Neuron (in vitro differentiated cells): ENCODE measurements at regions not wholly inside any gene's neighbourhood (a gene's known extent, or its start where the extent isn't known, plus 50 kb on each side); places are given as distances from the start of the nearest gene placed in this dataset.

Source experiments
- H2AFZ ChIP-seq: one replicate; pipeline ENCODE4 v1.6.1; 2013; ENCODE audit warnings: low read depth, mild to moderate bottlenecking, inconsistent platforms, low read length, moderate library complexity
- H3K27me3 ChIP-seq: one replicate; pipeline ENCODE4 v1.6.1; 2013; ENCODE audit warnings: low read length; ENCODE audit not compliant: insufficient read depth
- H3K36me3 ChIP-seq: one replicate; pipeline ENCODE4 v1.6.1; 2013; ENCODE audit warnings: low read length; ENCODE audit not compliant: insufficient read depth
- H3K4me1 ChIP-seq: one replicate; pipeline ENCODE4 v1.6.1; 2013; ENCODE audit warnings: low read length; ENCODE audit not compliant: insufficient read depth
- H3K4me3 ChIP-seq: 2 replicates; pipeline ENCODE4 v1.5.1; 2013; ENCODE audit warnings: mild to moderate bottlenecking, low read length, moderate library complexity
- H3K9me3 ChIP-seq: one replicate; pipeline ENCODE4 v1.6.1; 2013; ENCODE audit warnings: low read length

- Histone ChIP-seq H3K36me3 (no peaks in the 10 kb centered on the region), H3K4me1 (peaks cover 45% of the 10 kb centered on the region), H3K9me3 (no peaks in the 10 kb centered on the region), H3K4me3 (no peak overlapping the region), H2AFZ (no peak overlapping the region), H3K27me3 (no peaks in the 10 kb centered on the region)
Measured at GRCh38 chr7:3196629-3197400, 104.2 kb upstream of the SDK1 start.

DNA sequence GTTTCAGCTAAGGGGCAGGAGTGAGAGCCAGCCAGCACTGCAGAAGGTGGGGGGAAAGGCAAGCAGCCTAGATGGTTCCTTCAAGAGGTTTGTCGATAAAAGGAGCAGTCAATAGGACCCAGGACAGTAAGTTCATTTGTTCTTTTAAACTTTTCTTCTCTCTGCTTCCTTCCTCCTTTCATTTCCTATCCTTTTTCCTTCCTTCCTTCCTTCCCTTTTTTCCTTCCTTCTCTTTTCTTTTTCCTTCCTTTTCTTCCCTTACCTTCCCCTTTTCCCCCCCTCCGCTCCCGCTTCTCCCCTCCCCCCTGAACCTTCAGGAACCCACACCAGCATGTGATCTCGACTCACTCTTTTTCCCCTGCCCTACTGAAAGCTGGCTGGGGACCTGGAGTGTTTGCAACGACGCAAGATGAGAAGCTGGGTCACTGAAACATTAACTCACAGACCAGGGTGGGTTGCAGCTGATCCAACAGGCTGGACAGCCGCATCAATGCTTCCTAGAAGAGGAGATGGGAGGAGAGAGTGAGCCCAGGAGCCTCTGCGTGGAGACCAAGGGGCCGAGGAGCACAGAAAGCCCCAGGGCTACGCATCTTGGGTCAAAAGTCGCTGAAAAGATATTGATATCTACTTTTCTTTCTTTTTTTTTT lies 103.4 kb upstream of the SDK1 start:
- no peaks in the 10 kb centered on the region for H3K36me3 ChIP-seq
- no peak overlapping the region for H3K4me3 ChIP-seq
- H2AFZ ChIP-seq, result no peak overlapping the region
- peaks cover 36% of the 10 kb centered on the region for H3K4me1 ChIP-seq
- no peaks in the 10 kb centered on the region for H3K9me3 ChIP-seq
- no peaks in the 10 kb centered on the region for H3K27me3 ChIP-seq

DNA sequence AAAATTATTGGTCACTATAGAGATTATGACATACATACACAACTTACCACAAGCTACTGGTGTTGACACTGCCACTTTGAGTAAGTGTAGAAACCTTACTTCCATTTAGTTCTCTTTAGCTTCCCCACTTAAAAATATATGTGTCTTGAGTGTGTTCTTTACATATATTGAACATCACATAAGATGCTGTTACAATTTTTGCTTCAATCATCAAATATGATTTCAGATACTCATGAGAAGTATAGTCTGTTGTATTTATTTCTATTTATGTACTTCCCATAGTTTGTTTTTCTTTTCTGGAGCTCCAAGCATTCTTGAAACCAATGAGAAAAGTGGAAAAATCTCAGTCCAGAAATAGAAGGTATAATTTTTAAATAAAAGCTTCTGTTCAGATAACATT lies 102.7 kb upstream of the SDK1 start:
- H3K9me3 ChIP-seq, result no peaks in the 10 kb centered on the region
- no peaks in the 10 kb centered on the region for H3K27me3 ChIP-seq
- H2AFZ ChIP-seq, result no peak overlapping the region
- H3K4me3 ChIP-seq, result no peak overlapping the region
- no peaks in the 10 kb centered on the region for H3K36me3 ChIP-seq
- peaks cover 30% of the 10 kb centered on the region for H3K4me1 ChIP-seq

GRCh38 chr7:3200504-3200903 lies 100.5 kb upstream of the SDK1 start:
- H3K4me3 ChIP-seq, result no peak overlapping the region
- no peaks in the 10 kb centered on the region for H3K9me3 ChIP-seq
- peaks cover 12% of the 10 kb centered on the region for H3K4me1 ChIP-seq
- H3K27me3 ChIP-seq, result no peaks in the 10 kb centered on the region
- no peaks in the 10 kb centered on the region for H3K36me3 ChIP-seq
- H2AFZ ChIP-seq, result no peak overlapping the region

GRCh38 chr7:3201306-3201705 lies 99.7 kb upstream of the SDK1 start:
- no peaks in the 10 kb centered on the region for H3K36me3 ChIP-seq
- H3K27me3 ChIP-seq, result no peaks in the 10 kb centered on the region
- peaks cover 7% of the 10 kb centered on the region for H3K4me1 ChIP-seq
- peaks cover 2% of the 10 kb centered on the region for H3K9me3 ChIP-seq
- H3K4me3 ChIP-seq, result no peak overlapping the region
- no peak overlapping the region for H2AFZ ChIP-seq

- Histone ChIP-seq H3K27me3 (no peaks in the 10 kb centered on the region), H3K4me3 (no peak overlapping the region), H3K36me3 (no peaks in the 10 kb centered on the region), H3K4me1 (peaks cover 7% of the 10 kb centered on the region), H2AFZ (no peak overlapping the region), H3K9me3 (peaks cover 2% of the 10 kb centered on the region)
Measured at GRCh38 chr7:3201937-3202710, 98.9 kb upstream of the SDK1 start.

DNA sequence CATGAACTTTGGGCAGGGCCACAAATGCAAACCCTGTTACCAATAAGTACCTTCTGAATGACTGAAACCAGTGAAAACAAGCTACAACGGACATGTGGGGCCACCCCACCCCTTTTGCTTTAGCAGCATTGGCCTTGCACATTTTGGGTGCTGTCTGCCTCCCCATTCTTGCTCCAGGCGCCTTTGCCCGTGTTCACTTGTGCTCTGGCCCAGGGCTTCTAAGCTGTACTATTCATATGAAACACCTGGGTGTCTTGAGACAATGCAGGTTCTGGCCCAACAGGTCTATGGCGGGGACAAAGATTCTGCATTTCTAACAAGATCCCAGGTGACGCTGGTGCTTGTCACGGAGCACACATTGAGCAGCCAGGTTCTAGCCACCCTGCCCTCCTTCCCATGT lies 96.5 kb upstream of the SDK1 start:
- Histone ChIP-seq H3K36me3 (no peaks in the 10 kb centered on the region), H2AFZ (no peak overlapping the region), H3K4me1 (peaks cover 6% of the 10 kb centered on the region), H3K9me3 (peaks cover 2% of the 10 kb centered on the region), H3K27me3 (no peaks in the 10 kb centered on the region), H3K4me3 (no peak overlapping the region)

- Histone ChIP-seq H3K4me3 (no peak overlapping the region), H3K36me3 (no peaks in the 10 kb centered on the region), H2AFZ (no peak overlapping the region), H3K9me3 (peaks cover 2% of the 10 kb centered on the region), H3K4me1 (peaks cover 2% of the 10 kb centered on the region), H3K27me3 (no peaks in the 10 kb centered on the region)
Measured at GRCh38 chr7:3206101-3206500, 95.0 kb upstream of the SDK1 start.

- Histone ChIP-seq H2AFZ (no peak overlapping the region), H3K27me3 (no peaks in the 10 kb centered on the region), H3K4me3 (no peak overlapping the region), H3K9me3 (peaks cover 2% of the 10 kb centered on the region), H3K4me1 (no peaks in the 10 kb centered on the region), H3K36me3 (no peaks in the 10 kb centered on the region)
Measured at GRCh38 chr7:3206771-3207191, 94.3 kb upstream of the SDK1 start.

DNA sequence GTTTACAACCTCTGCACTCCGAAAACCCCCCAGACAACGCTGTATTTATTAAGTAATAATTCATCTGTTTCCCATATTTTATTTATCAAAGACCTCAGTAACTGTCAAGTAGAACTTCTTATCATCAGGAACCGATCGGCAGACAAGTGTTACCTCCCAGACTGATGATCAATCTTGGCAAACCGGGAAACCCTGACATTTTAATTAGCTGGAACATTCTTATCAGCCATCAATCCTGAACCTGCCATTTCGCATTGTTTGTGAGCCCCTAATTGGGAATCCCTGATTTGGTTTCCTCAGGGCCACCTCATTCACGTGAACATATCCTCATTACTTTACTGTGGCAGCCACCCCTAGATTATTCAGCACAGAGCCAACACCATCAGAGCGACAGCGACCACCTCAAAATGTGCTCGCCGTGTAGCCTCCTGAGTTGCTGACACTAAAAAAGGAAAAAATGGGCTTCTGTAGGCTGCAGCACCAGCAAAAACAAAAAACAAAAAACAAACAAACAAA lies 93.6 kb upstream of the SDK1 start:
- H3K4me3 ChIP-seq, result no peak overlapping the region

GRCh38 chr7:3210531-3210930 lies 90.5 kb upstream of the SDK1 start:
- Histone ChIP-seq H2AFZ (no peak overlapping the region), H3K27me3 (no peaks in the 10 kb centered on the region), H3K9me3 (peaks cover 2% of the 10 kb centered on the region), H3K4me1 (no peaks in the 10 kb centered on the region), H3K4me3 (no peak overlapping the region), H3K36me3 (no peaks in the 10 kb centered on the region)

More for the DNA sequence above, 93.6 kb upstream of the SDK1 start:
- H3K9me3 ChIP-seq, result peaks cover 2% of the 10 kb centered on the region
- H2AFZ ChIP-seq, result no peak overlapping the region
- H3K27me3 ChIP-seq, result no peaks in the 10 kb centered on the region
- no peaks in the 10 kb centered on the region for H3K4me1 ChIP-seq
- H3K36me3 ChIP-seq, result no peaks in the 10 kb centered on the region

DNA sequence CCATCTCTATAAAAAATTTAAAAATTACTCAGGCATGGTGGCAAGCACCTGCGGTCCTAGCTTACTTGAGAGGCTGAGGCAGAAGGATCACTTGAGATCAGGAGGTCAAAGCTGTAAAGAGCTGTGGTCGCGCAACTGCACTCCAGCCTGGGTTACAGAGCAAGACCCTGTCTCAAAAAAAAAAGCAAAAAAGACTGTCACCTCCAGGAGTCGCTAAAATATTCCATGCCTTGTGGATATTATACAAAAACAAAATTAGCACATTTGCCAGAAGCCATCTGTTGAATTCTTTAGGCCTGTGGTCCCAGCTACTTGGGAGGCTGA lies 87.0 kb upstream of the SDK1 start:
- Histone ChIP-seq H3K4me1 (peaks cover 9% of the 10 kb centered on the region), H3K9me3 (no peaks in the 10 kb centered on the region), H2AFZ (no peak overlapping the region), H3K27me3 (no peaks in the 10 kb centered on the region), H3K36me3 (no peaks in the 10 kb centered on the region), H3K4me3 (no peak overlapping the region)
